ENCODE measurements at regions not wholly inside any gene's neighbourhood (a gene's known extent, or its start where the extent isn't known, plus 50 kb on each side); places are given as distances from the start of the nearest gene placed in this dataset.

DNA sequence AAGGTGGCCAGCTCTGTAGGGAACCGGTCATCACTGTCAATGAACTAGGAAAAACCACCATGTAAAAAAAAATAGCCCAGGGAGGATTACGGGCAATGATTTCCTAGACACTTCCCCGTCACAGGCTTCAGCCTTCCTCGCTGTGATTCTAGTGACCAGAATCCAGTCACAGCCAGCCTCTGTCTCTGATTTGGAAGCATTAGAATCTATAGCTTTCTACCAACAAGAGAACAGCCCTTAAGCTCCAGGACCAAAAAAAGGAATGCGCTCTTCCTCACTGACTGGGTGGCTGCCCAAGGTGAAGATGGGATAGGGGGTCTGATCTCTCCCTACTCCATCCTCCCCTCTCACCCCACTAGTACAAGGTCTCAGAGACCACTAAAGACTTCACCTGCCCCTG, 67.2 kb downstream of the TEX35 start:
- TF ChIP-seq JUNB (IDR thresholded peaks at IDR 0.05; ENCODE audit: unreplicated experiment) (no peak), EZH2 (IDR thresholded peaks at IDR 0.05; ENCODE audit: low read depth, unreplicated experiment) (no peak), CREB1 (CRISPR knock-in tag; IDR thresholded peaks at IDR 0.05; ENCODE audit: low read depth) (no peak), POLR2AphosphoS5 (IDR thresholded peaks at IDR 0.05; ENCODE audit: low read depth) (no peak), ZNF331 (CRISPR knock-in tag; IDR thresholded peaks at IDR 0.05; ENCODE audit: low read depth) (no peak), EZH2phosphoT487 (IDR thresholded peaks at IDR 0.05; ENCODE audit: unreplicated experiment) (no peak), NANOG (IDR thresholded peaks at IDR 0.05; ENCODE audit: borderline replicate concordance) (no peak)
- TF ChIP-seq, protein P1, sequence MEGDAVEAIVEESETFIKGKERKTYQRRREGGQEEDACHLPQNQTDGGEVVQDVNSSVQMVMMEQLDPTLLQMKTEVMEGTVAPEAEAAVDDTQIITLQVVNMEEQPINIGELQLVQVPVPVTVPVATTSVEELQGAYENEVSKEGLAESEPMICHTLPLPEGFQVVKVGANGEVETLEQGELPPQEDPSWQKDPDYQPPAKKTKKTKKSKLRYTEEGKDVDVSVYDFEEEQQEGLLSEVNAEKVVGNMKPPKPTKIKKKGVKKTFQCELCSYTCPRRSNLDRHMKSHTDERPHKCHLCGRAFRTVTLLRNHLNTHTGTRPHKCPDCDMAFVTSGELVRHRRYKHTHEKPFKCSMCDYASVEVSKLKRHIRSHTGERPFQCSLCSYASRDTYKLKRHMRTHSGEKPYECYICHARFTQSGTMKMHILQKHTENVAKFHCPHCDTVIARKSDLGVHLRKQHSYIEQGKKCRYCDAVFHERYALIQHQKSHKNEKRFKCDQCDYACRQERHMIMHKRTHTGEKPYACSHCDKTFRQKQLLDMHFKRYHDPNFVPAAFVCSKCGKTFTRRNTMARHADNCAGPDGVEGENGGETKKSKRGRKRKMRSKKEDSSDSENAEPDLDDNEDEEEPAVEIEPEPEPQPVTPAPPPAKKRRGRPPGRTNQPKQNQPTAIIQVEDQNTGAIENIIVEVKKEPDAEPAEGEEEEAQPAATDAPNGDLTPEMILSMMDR (conservative IDR thresholded peaks at IDR 0.05; ENCODE audit: low read depth in 2 of 2), result no peak
- TF ChIP-seq, protein P2, sequence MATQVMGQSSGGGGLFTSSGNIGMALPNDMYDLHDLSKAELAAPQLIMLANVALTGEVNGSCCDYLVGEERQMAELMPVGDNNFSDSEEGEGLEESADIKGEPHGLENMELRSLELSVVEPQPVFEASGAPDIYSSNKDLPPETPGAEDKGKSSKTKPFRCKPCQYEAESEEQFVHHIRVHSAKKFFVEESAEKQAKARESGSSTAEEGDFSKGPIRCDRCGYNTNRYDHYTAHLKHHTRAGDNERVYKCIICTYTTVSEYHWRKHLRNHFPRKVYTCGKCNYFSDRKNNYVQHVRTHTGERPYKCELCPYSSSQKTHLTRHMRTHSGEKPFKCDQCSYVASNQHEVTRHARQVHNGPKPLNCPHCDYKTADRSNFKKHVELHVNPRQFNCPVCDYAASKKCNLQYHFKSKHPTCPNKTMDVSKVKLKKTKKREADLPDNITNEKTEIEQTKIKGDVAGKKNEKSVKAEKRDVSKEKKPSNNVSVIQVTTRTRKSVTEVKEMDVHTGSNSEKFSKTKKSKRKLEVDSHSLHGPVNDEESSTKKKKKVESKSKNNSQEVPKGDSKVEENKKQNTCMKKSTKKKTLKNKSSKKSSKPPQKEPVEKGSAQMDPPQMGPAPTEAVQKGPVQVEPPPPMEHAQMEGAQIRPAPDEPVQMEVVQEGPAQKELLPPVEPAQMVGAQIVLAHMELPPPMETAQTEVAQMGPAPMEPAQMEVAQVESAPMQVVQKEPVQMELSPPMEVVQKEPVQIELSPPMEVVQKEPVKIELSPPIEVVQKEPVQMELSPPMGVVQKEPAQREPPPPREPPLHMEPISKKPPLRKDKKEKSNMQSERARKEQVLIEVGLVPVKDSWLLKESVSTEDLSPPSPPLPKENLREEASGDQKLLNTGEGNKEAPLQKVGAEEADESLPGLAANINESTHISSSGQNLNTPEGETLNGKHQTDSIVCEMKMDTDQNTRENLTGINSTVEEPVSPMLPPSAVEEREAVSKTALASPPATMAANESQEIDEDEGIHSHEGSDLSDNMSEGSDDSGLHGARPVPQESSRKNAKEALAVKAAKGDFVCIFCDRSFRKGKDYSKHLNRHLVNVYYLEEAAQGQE (IDR thresholded peaks at IDR 0.05; ENCODE audit: unreplicated experiment), result no peak
- TF ChIP-seq, protein P3, sequence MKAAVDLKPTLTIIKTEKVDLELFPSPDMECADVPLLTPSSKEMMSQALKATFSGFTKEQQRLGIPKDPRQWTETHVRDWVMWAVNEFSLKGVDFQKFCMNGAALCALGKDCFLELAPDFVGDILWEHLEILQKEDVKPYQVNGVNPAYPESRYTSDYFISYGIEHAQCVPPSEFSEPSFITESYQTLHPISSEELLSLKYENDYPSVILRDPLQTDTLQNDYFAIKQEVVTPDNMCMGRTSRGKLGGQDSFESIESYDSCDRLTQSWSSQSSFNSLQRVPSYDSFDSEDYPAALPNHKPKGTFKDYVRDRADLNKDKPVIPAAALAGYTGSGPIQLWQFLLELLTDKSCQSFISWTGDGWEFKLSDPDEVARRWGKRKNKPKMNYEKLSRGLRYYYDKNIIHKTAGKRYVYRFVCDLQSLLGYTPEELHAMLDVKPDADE (IDR thresholded peaks at IDR 0.05), result no peak
- TF ChIP-seq, protein P4, sequence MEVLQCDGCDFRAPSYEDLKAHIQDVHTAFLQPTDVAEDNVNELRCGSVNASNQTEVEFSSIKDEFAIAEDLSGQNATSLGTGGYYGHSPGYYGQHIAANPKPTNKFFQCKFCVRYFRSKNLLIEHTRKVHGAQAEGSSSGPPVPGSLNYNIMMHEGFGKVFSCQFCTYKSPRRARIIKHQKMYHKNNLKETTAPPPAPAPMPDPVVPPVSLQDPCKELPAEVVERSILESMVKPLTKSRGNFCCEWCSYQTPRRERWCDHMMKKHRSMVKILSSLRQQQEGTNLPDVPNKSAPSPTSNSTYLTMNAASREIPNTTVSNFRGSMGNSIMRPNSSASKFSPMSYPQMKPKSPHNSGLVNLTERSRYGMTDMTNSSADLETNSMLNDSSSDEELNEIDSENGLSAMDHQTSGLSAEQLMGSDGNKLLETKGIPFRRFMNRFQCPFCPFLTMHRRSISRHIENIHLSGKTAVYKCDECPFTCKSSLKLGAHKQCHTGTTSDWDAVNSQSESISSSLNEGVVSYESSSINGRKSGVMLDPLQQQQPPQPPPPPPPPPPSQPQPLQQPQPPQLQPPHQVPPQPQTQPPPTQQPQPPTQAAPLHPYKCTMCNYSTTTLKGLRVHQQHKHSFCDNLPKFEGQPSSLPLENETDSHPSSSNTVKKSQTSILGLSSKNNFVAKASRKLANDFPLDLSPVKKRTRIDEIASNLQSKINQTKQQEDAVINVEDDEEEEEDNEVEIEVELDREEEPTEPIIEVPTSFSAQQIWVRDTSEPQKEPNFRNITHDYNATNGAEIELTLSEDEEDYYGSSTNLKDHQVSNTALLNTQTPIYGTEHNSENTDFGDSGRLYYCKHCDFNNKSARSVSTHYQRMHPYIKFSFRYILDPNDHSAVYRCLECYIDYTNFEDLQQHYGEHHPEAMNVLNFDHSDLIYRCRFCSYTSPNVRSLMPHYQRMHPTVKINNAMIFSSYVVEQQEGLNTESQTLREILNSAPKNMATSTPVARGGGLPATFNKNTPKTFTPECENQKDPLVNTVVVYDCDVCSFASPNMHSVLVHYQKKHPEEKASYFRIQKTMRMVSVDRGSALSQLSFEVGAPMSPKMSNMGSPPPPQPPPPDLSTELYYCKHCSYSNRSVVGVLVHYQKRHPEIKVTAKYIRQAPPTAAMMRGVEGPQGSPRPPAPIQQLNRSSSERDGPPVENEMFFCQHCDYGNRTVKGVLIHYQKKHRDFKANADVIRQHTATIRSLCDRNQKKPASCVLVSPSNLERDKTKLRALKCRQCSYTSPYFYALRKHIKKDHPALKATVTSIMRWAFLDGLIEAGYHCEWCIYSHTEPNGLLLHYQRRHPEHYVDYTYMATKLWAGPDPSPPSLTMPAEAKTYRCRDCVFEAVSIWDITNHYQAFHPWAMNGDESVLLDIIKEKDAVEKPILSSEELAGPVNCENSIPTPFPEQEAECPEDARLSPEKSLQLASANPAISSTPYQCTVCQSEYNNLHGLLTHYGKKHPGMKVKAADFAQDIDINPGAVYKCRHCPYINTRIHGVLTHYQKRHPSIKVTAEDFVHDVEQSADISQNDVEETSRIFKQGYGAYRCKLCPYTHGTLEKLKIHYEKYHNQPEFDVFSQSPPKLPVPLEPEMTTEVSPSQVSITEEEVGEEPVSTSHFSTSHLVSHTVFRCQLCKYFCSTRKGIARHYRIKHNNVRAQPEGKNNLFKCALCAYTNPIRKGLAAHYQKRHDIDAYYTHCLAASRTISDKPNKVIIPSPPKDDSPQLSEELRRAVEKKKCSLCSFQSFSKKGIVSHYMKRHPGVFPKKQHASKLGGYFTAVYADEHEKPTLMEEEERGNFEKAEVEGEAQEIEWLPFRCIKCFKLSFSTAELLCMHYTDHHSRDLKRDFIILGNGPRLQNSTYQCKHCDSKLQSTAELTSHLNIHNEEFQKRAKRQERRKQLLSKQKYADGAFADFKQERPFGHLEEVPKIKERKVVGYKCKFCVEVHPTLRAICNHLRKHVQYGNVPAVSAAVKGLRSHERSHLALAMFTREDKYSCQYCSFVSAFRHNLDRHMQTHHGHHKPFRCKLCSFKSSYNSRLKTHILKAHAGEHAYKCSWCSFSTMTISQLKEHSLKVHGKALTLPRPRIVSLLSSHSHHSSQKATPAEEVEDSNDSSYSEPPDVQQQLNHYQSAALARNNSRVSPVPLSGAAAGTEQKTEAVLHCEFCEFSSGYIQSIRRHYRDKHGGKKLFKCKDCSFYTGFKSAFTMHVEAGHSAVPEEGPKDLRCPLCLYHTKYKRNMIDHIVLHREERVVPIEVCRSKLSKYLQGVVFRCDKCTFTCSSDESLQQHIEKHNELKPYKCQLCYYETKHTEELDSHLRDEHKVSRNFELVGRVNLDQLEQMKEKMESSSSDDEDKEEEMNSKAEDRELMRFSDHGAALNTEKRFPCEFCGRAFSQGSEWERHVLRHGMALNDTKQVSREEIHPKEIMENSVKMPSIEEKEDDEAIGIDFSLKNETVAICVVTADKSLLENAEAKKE (CRISPR knock-in tag; IDR thresholded peaks at IDR 0.05), result no peak
